T-helper 22 cell (primary cell): ENCODE measurements at regions not wholly inside any gene's neighbourhood (a gene's known extent, or its start where the extent isn't known, plus 50 kb on each side); places are given as distances from the start of the nearest gene placed in this dataset.

Experiments used
- DNase-seq: peaks from one replicate; pipeline ENCODE4 v3.0.0-alpha.2; 2020; ENCODE audit warnings: low read depth

- DNase-seq = no peak
These were observed 391.9 kb downstream of the LMO4 start for GRCh38 chr1:87720561-87720960.

DNA sequence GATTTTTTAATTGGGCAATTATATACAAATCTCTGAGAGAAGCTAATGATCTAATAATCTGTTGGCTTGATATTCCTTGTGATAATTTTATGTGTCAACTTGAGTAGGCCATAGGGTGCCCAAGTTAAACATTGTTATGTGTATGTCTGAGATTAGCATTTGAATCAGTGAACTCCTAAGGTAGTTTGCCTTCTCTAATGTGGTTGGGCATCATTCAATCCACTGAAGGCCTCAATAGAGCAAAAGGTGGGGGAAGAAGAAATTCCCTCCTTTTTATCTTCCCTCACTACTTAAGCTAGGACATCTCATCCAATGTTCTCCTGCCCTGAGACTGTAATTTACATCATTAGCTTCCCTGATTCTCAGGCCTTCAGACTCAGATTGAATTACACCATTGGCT lies 394.5 kb downstream of the LMO4 start:
- DNase-seq = no peak

DNA sequence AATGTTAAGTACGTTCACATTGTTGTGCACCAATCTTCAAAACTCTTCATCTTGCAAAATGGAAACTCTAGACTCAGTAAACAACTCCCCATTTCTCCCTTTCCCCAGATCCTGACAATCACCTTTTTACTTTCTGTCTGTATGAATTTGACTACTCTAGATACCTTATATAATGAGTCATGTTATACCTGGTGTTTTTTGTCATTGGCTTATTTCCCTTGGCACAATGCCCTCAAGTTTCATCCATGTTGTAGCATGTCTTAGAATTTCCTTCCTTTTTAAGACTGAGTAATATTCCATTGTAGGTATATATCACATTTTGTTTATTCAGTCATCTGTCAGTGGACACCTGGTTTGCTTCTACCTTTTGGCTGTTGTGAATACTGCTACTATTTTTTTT lies 399.5 kb downstream of the LMO4 start:
- DNase-seq = no peak

DNA sequence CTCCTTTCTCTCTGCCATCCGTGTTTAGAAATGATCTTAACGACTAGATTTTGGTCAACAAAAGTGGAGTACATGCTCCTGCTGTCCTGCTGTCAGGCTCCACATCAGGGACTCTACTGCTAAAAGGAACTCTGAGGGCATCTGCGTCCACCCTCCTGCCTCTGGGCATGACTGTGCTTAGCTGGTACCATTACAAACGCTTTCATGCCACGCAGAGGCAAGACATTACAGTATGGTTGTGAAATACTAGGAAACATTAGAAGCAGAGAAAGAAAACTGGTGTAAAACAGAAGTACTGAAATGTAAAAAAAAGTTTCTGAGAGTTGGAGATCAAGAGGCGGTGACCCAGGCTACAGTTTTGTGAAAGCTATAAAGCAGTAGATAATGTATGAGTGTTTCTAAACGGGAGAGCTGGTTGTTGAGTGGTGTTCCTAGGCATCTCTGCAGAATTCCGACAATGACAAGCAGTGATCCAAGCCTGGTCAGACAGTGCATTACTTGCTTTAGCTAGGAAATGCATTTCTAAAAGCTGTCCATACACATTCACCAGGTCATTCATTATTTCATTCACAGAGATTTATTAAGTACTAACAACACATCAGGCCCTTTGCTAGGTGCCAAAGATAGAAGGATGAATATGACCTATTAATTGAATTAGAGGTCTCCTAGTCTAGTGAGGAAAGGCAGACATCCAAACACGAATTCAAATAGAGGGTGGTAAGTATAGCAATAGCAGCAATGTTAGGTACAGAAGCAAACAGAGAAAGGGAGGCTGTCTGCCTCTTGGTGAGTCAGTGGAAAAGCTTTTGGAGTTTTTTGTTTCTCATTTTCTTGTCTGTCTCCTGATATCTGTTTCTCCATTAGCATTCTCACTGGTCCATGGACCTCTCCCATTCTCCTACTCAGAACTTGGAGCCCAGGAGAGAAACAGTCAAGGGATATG lies 401.9 kb downstream of the LMO4 start:
- no peak for DNase-seq

DNA sequence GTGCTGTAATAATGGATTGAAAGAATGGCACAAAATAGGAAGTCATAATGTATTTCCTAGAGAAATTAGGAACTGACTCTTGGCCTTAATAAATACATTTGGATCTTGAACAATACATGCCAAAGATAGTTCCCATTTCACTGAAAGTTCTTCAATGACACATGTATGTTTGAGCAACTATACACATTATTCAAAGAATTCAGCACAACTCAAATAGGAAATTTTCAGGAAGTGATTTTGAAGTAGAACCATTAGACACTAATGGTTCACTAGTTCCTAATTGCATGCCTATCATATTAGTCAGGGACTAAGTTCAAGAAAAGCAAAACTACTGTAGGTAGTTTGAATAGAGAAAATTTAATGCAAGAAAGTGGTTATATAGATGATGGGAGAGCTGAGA lies 404.7 kb downstream of the LMO4 start:
- DNase-seq = no peak

GRCh38 chr1:87735750-87736149 lies 407.1 kb downstream of the LMO4 start:
- no peak for DNase-seq

- DNase-seq = no peak
These were observed 410.5 kb downstream of the LMO4 start for GRCh38 chr1:87739141-87739540.

- DNase-seq = no peak
These were observed 411.0 kb downstream of the LMO4 start for GRCh38 chr1:87739704-87740103.

DNA sequence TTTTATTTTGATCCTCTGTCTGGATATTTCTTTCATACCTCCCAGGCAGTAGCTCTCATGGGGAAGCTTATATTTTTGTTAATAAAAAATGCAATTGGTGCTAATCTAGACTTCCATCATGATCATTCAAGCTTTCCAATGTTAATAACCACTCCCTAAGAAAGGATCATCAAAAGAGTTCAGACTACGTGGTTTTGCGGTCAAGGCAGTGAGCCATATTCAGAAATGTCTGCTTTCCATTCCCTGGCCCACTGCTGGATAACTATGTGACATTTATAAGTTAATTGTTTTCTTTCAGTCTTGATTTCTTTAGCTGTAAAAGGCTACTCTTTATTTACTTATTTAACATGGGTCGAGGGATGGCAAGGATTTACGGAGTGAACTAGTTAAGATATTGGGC lies 414.6 kb downstream of the LMO4 start:
- no peak for DNase-seq

DNA sequence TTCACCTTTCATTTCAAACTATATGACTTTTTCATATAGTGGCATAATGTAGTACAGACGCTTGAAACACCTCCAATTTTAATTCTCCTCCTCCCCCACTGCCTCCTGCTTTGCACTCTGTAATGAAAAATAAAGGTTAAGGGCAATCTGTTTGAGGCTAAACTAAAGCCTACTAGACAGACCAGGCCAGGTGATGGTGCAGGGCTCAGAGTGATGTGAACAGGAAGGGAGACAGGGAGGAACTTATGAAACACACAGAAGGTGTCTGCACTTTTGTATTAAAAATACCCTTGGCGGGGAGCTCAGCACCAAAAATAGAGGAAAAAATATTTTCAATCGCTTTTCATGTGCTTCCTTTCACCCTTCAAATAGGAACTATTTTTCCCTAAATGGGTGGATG lies 415.4 kb downstream of the LMO4 start:
- DNase-seq = no peak

GRCh38 chr1:87744763-87745162 lies 416.1 kb downstream of the LMO4 start:
- no peak for DNase-seq

- DNase-seq = no peak
These were observed 424.7 kb downstream of the LMO4 start for GRCh38 chr1:87753366-87753765.

DNA sequence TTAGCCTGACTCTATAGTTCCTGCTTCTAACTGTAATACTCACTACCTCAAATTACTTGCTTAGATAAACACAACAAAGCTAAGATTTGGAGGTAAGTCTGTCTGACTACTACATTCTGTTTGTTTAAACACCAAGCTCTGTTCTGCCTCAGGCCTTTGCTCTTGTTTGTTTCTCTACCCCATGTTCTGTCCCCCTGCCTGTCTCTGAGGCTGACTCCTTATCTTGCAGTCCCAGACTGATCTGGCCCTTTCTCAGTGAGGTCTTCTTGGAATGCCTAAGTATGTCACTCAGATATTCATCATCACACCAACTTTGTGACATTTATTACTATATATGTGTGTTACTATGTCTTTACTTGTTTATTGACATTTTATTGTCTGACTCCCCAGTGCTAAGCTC lies 425.5 kb downstream of the LMO4 start:
- no peak for DNase-seq

GRCh38 chr1:87757676-87758075 lies 429.0 kb downstream of the LMO4 start:
- DNase-seq = no peak

DNA sequence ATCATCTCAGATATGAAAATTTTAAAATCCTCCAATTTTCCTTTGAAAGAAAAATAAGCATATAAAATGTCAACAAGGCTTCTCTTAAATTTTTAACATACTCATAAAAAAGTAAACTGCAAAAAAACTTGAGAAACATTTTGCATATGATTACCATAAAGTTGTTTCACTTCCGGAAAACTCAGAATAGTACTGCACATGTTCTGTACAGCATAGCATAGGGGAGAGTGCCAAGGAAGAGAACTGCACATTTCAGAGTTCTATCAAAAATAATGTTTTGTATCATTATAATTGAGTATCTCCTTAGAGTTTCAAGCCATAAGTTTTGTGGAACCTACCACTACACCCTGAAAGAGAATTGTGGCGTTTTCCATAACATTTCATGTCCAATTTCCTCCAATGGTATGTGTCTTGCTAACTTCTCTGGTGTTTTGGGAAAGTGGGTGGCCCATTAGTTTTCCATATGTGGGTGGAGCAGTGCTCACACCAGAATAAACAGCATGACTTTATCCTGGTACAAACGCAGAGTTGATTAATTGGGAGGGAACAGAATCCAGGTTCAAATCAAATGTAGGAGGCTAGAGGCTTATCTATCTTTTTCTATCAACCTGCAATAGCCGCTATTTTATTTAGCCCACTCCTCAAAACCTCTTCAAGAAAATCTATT lies 430.9 kb downstream of the LMO4 start:
- no peak for DNase-seq

- no peak for DNase-seq
These were observed 431.5 kb downstream of the LMO4 start for GRCh38 chr1:87760155-87760554.

DNA sequence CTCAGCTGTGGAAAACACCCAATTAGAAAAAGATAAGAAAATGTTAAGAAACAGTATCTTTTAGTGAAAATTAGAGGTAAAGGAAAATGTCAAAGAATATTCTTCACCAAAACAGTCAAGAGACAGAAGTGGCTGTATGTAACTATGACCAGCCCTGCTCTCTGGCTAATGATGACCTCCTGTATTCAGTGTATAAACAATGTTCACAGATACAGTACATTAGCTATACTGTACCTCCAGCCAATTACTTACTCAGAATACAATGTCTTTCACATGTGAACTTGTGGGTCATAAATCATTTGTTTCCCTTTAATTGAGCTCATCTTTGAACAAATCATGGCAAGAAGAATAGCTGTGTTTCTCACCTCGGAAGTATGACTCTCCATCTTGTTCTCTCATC lies 432.0 kb downstream of the LMO4 start:
- DNase-seq = no peak

DNA sequence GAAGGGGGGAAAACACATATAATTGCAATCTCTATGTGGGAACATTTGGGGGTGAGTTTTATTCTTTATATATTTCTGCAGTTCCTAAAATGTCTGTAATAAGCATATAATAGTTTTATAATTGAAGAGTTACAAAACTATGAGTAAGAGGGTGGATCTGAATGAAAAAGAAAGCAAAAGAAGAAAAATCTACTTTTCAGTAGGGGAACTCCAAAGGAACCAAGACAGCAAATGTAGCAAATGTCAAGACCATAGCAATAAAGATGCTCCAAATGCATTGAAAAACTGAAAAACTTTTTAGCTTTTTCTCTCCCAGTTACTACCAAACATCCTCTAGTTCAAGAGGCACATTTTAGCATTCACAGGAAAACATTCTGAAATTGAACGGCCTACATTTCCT lies 434.8 kb downstream of the LMO4 start:
- no peak for DNase-seq

DNA sequence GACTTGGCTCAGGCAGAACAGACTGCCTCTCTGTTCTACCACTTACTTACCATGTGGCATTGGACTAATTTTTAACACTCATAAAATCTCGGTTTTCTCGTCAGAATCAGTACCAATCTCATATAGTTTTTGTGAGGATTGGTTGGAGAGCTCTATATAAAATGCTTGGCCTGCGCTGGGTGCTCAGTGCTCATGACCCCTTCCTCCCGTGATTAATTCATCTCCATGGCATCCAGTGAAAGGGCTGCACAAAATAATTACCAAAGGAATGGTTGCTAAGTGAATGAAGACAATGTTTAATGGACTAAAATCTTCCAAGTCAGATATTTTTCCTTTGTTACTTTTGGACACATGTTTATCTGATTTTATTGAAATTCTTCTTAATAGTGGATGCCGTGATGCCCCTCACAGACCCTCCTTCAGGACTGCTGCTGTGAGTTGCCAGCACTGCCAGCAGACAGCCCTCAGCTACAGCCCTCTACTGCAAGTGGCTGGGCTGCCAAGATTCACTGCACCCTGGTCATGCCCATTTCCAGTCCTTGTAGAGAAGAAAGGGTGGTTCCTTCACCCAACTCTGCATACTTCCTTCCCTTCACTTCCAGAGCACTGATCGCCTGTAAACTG lies 436.5 kb downstream of the LMO4 start:
- no peak for DNase-seq

DNA sequence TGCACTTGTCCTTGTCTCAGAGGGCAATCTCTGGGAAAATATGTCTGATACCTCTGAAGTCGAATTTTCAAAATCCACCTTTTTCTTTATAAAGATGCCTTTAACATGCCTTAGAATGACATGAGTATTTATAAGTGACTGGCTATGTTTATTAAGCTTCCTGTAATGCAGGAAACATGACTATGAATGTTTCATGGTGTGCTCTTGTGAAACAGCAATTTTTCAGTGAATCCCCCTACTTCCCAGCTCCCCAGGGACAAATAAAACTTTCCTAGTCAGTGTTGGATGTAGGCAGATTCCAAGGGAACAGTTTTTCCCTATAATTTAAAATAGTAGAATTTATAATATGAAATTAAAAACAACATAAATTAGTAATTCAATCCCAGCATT lies 437.0 kb downstream of the LMO4 start:
- no peak for DNase-seq

DNA sequence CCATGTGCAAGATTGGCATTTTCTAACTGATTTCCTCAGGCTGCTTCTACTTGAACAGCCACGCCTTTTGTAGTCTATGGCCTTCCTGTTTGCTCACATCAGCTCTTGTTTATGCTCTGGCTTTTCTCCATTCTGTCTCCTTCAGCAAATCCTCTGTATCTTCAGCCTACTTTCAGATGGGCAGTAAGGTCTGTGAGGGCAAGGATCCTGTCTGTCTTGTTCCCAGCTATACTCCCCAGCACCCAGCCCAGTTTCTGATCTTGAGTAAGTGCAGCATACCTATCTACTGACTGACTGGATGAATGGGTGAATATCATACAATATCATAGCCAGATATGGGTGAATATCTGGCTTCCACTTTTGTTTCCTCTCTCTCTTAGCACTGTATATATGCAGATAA lies 438.1 kb downstream of the LMO4 start:
- no peak for DNase-seq

GRCh38 chr1:87778896-87779295 lies 450.2 kb downstream of the LMO4 start:
- no peak for DNase-seq

DNA sequence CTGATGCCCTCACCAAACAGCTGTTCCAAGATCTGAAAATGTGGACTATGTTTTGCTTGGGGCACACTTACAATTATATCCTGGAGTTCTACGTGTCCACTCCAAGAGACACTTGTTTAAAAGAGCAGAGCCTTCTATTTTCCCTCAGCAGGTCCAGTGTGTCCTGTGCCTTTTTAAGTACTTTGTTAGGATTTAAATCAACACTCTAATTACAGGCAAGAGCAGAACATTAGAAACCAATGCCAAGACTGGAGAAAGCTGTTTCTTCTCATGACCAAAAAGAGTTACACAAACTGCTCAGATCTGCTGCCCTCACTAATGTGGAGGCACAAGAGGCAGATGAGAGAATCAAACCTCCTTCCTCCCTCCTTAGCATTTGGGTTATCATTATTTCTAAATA lies 452.9 kb downstream of the LMO4 start:
- no peak for DNase-seq
